H1 (cell line): ENCODE measurements at regions not wholly inside any gene's neighbourhood (a gene's known extent, or its start where the extent isn't known, plus 50 kb on each side); places are given as distances from the start of the nearest gene placed in this dataset.

Experiments used
- KDM4A ChIP-seq: IDR thresholded peaks from one replicate; pipeline ENCODE4 v1.7.1; 2012; ENCODE audit warnings: low read depth, mild to moderate bottlenecking, moderate library complexity, low read length, inconsistent platforms; ENCODE audit not compliant: severe bottlenecking
- TF ChIP-seq, protein P1 (sequence below): fragments of 300-600 bp; sonication (generic); IDR thresholded peaks from 2 replicates; pipeline ENCODE4 v1.7.1; 2012; ENCODE audit warnings: low read length, moderate library complexity, mild to moderate bottlenecking, inconsistent platforms; ENCODE audit not compliant: insufficient replicate concordance

DNA sequence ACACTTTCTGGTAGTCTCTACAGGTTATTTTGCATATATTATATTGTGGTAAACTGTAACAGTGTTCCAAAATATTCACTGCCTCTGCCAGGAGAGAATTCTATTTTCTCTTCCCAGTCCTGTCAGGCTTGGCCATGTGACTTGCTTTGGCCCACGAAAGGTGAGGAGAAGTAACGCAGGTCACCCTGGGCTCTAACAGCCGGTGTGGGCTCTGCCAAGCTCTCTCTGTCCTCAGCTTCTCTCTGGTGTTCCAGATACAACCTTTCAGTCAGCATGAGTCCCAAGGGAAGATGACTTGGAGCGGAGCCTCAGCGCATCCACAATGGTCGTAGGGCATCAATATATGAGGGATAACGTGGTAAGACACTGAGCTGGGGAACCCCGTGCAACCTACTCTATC, 113.0 kb upstream of the RREB1 start (continued):
- TF ChIP-seq, protein P1, sequence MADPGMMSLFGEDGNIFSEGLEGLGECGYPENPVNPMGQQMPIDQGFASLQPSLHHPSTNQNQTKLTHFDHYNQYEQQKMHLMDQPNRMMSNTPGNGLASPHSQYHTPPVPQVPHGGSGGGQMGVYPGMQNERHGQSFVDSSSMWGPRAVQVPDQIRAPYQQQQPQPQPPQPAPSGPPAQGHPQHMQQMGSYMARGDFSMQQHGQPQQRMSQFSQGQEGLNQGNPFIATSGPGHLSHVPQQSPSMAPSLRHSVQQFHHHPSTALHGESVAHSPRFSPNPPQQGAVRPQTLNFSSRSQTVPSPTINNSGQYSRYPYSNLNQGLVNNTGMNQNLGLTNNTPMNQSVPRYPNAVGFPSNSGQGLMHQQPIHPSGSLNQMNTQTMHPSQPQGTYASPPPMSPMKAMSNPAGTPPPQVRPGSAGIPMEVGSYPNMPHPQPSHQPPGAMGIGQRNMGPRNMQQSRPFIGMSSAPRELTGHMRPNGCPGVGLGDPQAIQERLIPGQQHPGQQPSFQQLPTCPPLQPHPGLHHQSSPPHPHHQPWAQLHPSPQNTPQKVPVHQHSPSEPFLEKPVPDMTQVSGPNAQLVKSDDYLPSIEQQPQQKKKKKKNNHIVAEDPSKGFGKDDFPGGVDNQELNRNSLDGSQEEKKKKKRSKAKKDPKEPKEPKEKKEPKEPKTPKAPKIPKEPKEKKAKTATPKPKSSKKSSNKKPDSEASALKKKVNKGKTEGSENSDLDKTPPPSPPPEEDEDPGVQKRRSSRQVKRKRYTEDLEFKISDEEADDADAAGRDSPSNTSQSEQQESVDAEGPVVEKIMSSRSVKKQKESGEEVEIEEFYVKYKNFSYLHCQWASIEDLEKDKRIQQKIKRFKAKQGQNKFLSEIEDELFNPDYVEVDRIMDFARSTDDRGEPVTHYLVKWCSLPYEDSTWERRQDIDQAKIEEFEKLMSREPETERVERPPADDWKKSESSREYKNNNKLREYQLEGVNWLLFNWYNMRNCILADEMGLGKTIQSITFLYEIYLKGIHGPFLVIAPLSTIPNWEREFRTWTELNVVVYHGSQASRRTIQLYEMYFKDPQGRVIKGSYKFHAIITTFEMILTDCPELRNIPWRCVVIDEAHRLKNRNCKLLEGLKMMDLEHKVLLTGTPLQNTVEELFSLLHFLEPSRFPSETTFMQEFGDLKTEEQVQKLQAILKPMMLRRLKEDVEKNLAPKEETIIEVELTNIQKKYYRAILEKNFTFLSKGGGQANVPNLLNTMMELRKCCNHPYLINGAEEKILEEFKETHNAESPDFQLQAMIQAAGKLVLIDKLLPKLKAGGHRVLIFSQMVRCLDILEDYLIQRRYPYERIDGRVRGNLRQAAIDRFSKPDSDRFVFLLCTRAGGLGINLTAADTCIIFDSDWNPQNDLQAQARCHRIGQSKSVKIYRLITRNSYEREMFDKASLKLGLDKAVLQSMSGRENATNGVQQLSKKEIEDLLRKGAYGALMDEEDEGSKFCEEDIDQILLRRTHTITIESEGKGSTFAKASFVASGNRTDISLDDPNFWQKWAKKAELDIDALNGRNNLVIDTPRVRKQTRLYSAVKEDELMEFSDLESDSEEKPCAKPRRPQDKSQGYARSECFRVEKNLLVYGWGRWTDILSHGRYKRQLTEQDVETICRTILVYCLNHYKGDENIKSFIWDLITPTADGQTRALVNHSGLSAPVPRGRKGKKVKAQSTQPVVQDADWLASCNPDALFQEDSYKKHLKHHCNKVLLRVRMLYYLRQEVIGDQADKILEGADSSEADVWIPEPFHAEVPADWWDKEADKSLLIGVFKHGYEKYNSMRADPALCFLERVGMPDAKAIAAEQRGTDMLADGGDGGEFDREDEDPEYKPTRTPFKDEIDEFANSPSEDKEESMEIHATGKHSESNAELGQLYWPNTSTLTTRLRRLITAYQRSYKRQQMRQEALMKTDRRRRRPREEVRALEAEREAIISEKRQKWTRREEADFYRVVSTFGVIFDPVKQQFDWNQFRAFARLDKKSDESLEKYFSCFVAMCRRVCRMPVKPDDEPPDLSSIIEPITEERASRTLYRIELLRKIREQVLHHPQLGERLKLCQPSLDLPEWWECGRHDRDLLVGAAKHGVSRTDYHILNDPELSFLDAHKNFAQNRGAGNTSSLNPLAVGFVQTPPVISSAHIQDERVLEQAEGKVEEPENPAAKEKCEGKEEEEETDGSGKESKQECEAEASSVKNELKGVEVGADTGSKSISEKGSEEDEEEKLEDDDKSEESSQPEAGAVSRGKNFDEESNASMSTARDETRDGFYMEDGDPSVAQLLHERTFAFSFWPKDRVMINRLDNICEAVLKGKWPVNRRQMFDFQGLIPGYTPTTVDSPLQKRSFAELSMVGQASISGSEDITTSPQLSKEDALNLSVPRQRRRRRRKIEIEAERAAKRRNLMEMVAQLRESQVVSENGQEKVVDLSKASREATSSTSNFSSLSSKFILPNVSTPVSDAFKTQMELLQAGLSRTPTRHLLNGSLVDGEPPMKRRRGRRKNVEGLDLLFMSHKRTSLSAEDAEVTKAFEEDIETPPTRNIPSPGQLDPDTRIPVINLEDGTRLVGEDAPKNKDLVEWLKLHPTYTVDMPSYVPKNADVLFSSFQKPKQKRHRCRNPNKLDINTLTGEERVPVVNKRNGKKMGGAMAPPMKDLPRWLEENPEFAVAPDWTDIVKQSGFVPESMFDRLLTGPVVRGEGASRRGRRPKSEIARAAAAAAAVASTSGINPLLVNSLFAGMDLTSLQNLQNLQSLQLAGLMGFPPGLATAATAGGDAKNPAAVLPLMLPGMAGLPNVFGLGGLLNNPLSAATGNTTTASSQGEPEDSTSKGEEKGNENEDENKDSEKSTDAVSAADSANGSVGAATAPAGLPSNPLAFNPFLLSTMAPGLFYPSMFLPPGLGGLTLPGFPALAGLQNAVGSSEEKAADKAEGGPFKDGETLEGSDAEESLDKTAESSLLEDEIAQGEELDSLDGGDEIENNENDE: no peak
- TF ChIP-seq KDM4A: no peak
